HCT116 (cell line): ENCODE measurements at regions not wholly inside any gene's neighbourhood (a gene's known extent, or its start where the extent isn't known, plus 50 kb on each side); places are given as distances from the start of the nearest gene placed in this dataset.

ENCODE experiments used
- ATAC-seq: fragments of 200-7000 bp; cut with Tn5 transposase; 2 replicates; pipeline ENCODE4 v1.9.1; 2020; ENCODE audit warnings: mild to moderate bottlenecking, moderate library complexity
- BruUV-seq: library from RNA; stranded (reverse); fragments of 400-500 nt; replicated peaks from 2 replicates; lab custom pipeline; 2021; lab: Mats Ljungman, UMichigan
- CTCF ChIA-PET: fragments of 300-600 bp; sonication (Branson Sonifier 250); formaldehyde crosslinking; loops from one replicate; lab custom pipeline; 2021; ENCODE audit warnings: antibody characterized with exemption; lab: Charles Lee
- POLR2A ChIA-PET: fragments of 300-600, 350-600 bp; sonication (Branson Sonifier 250); formaldehyde crosslinking; loops from one replicate; lab custom pipeline; 2021; ENCODE audit warnings: antibody characterized with exemption; lab: Charles Lee
- RAD21 ChIA-PET, 2 experiments: fragments of 300-600 bp; sonication (Branson Sonifier 250); formaldehyde crosslinking; loops; one replicate each; lab custom pipeline; 2023; ENCODE audit warnings: low total read pairs in 2 of 2; ENCODE audit not compliant: uncharacterized antibody in 2 of 2, unreplicated experiment in 2 of 2, low non-redundant PET in 1 of 2; lab: Charles Lee
- DNase-seq: peaks from one replicate; pipeline ENCODE4 v3.0.0-alpha.2; 2010; ENCODE audit warnings: low read depth, low spot score
- H2AFZ ChIP-seq: fragments of 200-600 bp; shearing (Covaris generic), sonication (generic); 2 replicates; pipeline ENCODE4 v1.6.1; 2017; ENCODE audit warnings: low read depth, mixed run types, mixed read lengths, antibody characterized with exemption, low read length; ENCODE audit not compliant: poor library complexity, severe bottlenecking
- H3K27ac ChIP-seq: 2 replicates; pipeline ENCODE4 v1.5.1; 2012; ENCODE audit warnings: low read depth, low read length
- H3K27me3 ChIP-seq: fragments of 200-600 bp; sonication (generic); 2 replicates; pipeline ENCODE4 v1.6.1; 2016; ENCODE audit warnings: mixed run types, low read length, mixed read lengths; ENCODE audit not compliant: insufficient read depth
- H3K36me3 ChIP-seq, 2 experiments: fragments of 200-500 bp in 1 of 2; fragments of 200-600 bp in 1 of 2; sonication (Bioruptor generic) in 1 of 2; sonication (generic) in 1 of 2; 2 replicates each; pipeline versions ENCODE4 v1.5.1 to v1.6.1; 2014 to 2016; ENCODE audit warnings: low read length in 2 of 2, inconsistent platforms in 1 of 2, mixed read lengths in 1 of 2, mixed run types in 1 of 2; ENCODE audit not compliant: insufficient read depth in 2 of 2, control insufficient read depth in 1 of 2
- H3K4me1 ChIP-seq, 2 experiments: fragments of 200-600 bp in 1 of 2; sonication (generic) in 1 of 2; 2 replicates each; pipeline versions ENCODE4 v1.5.1 to v1.6.1; 2012 to 2017; ENCODE audit warnings: low read length in 2 of 2, inconsistent platforms in 1 of 2, mild to moderate bottlenecking in 1 of 2, mixed read lengths in 1 of 2, mixed run types in 1 of 2, moderate library complexity in 1 of 2; ENCODE audit not compliant: insufficient read depth in 2 of 2, control insufficient read depth in 1 of 2
- H3K4me2 ChIP-seq: fragments of 200-600 bp; sonication (generic); 2 replicates; pipeline ENCODE4 v1.6.1; 2017; ENCODE audit warnings: mixed run types, low read length, mixed read lengths
- H3K4me3 ChIP-seq, 2 experiments: fragments of 200-600 bp in 1 of 2; sonication (generic) in 1 of 2; replicated peaks in 1 of 2; 2 replicates each; pipeline ENCODE4 v1.5.1; 2011 to 2016; ENCODE audit warnings: low read length in 2 of 2, control low read depth in 1 of 2, low read depth in 1 of 2, mild to moderate bottlenecking in 1 of 2, mixed read lengths in 1 of 2, mixed run types in 1 of 2
- H3K79me2 ChIP-seq: fragments of 200-600 bp; sonication (generic); 2 replicates; pipeline ENCODE4 v1.6.1; 2017; ENCODE audit warnings: mild to moderate bottlenecking, mixed run types, low read length, moderate library complexity, mixed read lengths; ENCODE audit not compliant: insufficient read depth
- H3K9ac ChIP-seq: fragments of 200-600 bp; sonication (generic); 2 replicates; pipeline ENCODE4 v1.6.1; 2016; ENCODE audit warnings: low read length, mixed read lengths
- H3K9me2 ChIP-seq: fragments of 200-600 bp; sonication (generic), shearing (Covaris generic); 2 replicates; pipeline ENCODE4 v1.6.1; 2017; ENCODE audit warnings: mixed run types, mild to moderate bottlenecking, moderate library complexity; ENCODE audit not compliant: insufficient read depth
- H3K9me3 ChIP-seq, 2 experiments: fragments of 200-500 bp in 1 of 2; fragments of 200-600 bp in 1 of 2; sonication (Bioruptor generic) in 1 of 2; sonication (generic) in 1 of 2; 2 replicates each; pipeline ENCODE4 v1.6.1; 2014 to 2017; ENCODE audit warnings: low read length in 2 of 2, mixed read lengths in 2 of 2, inconsistent platforms in 1 of 2, low read depth in 1 of 2, mild to moderate bottlenecking in 1 of 2, mixed run types in 1 of 2, moderate library complexity in 1 of 2; ENCODE audit not compliant: control insufficient read depth in 1 of 2, insufficient read depth in 1 of 2
- H4K20me1 ChIP-seq: fragments of 200-600 bp; sonication (generic), shearing (Covaris generic); 2 replicates; pipeline ENCODE4 v1.6.1; 2017; ENCODE audit warnings: mixed run types, mild to moderate bottlenecking, moderate library complexity; ENCODE audit not compliant: insufficient read depth
- ATF3 ChIP-seq: IDR thresholded peaks from 2 replicates; pipeline ENCODE4 v1.6.1; 2012
- EZH2 ChIP-seq: fragments of 200-600 bp; sonication (generic); IDR thresholded peaks from 2 replicates; pipeline ENCODE4 v1.6.1; 2017; ENCODE audit warnings: antibody characterized with exemption, mixed run types
- POLR2A ChIP-seq: IDR thresholded peaks from 2 replicates; pipeline ENCODE4 v1.7.0; 2011; ENCODE audit warnings: borderline replicate concordance; ENCODE audit not compliant: insufficient read depth, insufficient read length; ENCODE audit errors: extremely low read depth
- RAD21 ChIP-seq: IDR thresholded peaks from 2 replicates; pipeline ENCODE4 v1.6.1; 2012; ENCODE audit warnings: low read depth, mild to moderate bottlenecking
- REST ChIP-seq: IDR thresholded peaks from 2 replicates; pipeline ENCODE4 v1.6.1; 2012; ENCODE audit warnings: low read depth
- ZFX ChIP-seq: fragments of 450-650 bp; IDR thresholded peaks from 2 replicates; pipeline ENCODE4 v1.6.1; 2017
- ZNF274 ChIP-seq: fragments of 200-500 bp; sonication (Bioruptor generic); IDR thresholded peaks from 2 replicates; pipeline ENCODE4 v1.6.1; 2014; ENCODE audit warnings: mild to moderate bottlenecking, low read depth, low read length, inconsistent platforms
- intact Hi-C: fragments of 100-400 bp; cut with micrococcal nuclease; formaldehyde crosslinking; loops from 2 replicates; pipeline ENCODE4 v1.10.0; 2022

GRCh38 chr18:21184396-21184996 lies 57.5 kb upstream of the GREB1L start:
- no peak overlapping the region for H3K9ac ChIP-seq
- no peak for DNase-seq
- H3K4me3 ChIP-seq = no peak overlapping the region
- intact Hi-C loops = no loop called here
- no peaks in the 10 kb centered on the region for H4K20me1 ChIP-seq
- POLR2A ChIA-PET = no interaction called here
- no TSS peak for BruUV-seq
- no peaks in the 10 kb centered on the region for H3K9me3 ChIP-seq
- peaks cover 7 to 13% of the 10 kb centered on the region in 2 experiments; a peak in 3 of 4 replicates for H3K4me1 ChIP-seq
- no peak overlapping the region for H3K4me2 ChIP-seq
- H3K27me3 ChIP-seq = no peaks in the 10 kb centered on the region
- peak overlapping the region; percentile 74 for H2AFZ ChIP-seq
- ATAC-seq = no peak
- TF ChIP-seq ZFX (no peak), EZH2 (no peak), ATF3 (no peak)
- TF ChIP-seq, all 23 proteins: peak for 0
- Histone ChIP-seq H3K9me2 (no peaks in the 10 kb centered on the region), H3K36me3 (no peaks in the 10 kb centered on the region), H3K79me2 (no peaks in the 10 kb centered on the region), H3K27ac (no peak overlapping the region)
- ChIA-PET RAD21 (no interaction called here), CTCF (interaction anchor here (1.8 kb wide), 1 partner anchor 10 kb away, joined by 7 read pairs; no protein-coding TSS in a partner anchor)

- POLR2A ChIA-PET = no interaction called here
These were observed 54.1 kb upstream of the GREB1L start for GRCh38 chr18:21187886-21188285.

More at GRCh38 chr18:21187886-21188285, 54.1 kb upstream of the GREB1L start:
- ATAC-seq (no peak), DNase-seq (no peak)
- Histone ChIP-seq H3K4me1 (peaks cover 7 to 16% of the 10 kb centered on the region in 2 experiments; a peak in 3 of 4 replicates), H3K4me3 (no peak overlapping the region), H3K36me3 (no peaks in the 10 kb centered on the region), H3K4me2 (no peak overlapping the region), H3K27ac (no peak overlapping the region), H3K9me2 (no peaks in the 10 kb centered on the region), H3K9me3 (no peaks in the 10 kb centered on the region), H3K79me2 (no peaks in the 10 kb centered on the region), H2AFZ (no peak overlapping the region), H4K20me1 (no peaks in the 10 kb centered on the region), H3K9ac (no peak overlapping the region), H3K27me3 (no peaks in the 10 kb centered on the region)
- RAD21 ChIA-PET = no interaction called here
- no TSS peak for BruUV-seq
- intact Hi-C loops = no loop called here
- TF ChIP-seq RAD21 (no peak), POLR2A (no peak), REST (no peak), ZNF274 (no peak)
- CTCF ChIA-PET = interaction anchor here (1.3 to 2.1 kb wide), 3 partner anchors 8 to 9 kb away, joined by 3 to 6 read pairs (median 3); no protein-coding TSS in a partner anchor
